Natural killer cell (primary cell): ENCODE measurements at regions not wholly inside any gene's neighbourhood (a gene's known extent, or its start where the extent isn't known, plus 50 kb on each side); places are given as distances from the start of the nearest gene placed in this dataset.

Experiments
- ATAC-seq, 3 donors: fragments of 150-1000 bp in 2 of 3; fragments of 200-7000 bp in 1 of 3; cut with Tn5 transposase; 1 replicate in 1 of 3; 2 replicates in 2 of 3; pipeline ENCODE4 v1.10.0; 2021; ENCODE audit warnings: mild to moderate bottlenecking in 2 of 3, moderate library complexity in 2 of 3
- DNase-seq, 2 donors: peaks; one replicate each; pipeline versions ENCODE4 v3.0.0 to v3.0.0-alpha.2; 2013 to 2021; ENCODE audit warnings: mixed read lengths in 1 of 2
- H3K27ac ChIP-seq: one replicate; pipeline ENCODE4 v1.5.1; 2013; ENCODE audit warnings: mild to moderate bottlenecking, low read length
- H3K27me3 ChIP-seq: one replicate; pipeline ENCODE4 v1.6.1; 2013; ENCODE audit warnings: low read length; ENCODE audit not compliant: control insufficient read depth, insufficient read depth
- H3K36me3 ChIP-seq: one replicate; pipeline ENCODE4 v1.6.1; 2013; ENCODE audit warnings: low read length; ENCODE audit not compliant: control insufficient read depth, insufficient read depth
- H3K4me1 ChIP-seq: one replicate; pipeline ENCODE4 v1.6.1; 2013; ENCODE audit warnings: low read length; ENCODE audit not compliant: control insufficient read depth, insufficient read depth
- H3K4me3 ChIP-seq: one replicate; pipeline ENCODE4 v1.5.1; 2013; ENCODE audit warnings: low read length
- H3K9me3 ChIP-seq: one replicate; pipeline ENCODE4 v1.6.1; 2013; ENCODE audit warnings: low read length; ENCODE audit not compliant: control insufficient read depth, insufficient read depth
- H3K27ac Mint-ChIP-seq, 2 donors: one replicate each; pipeline ENCODE4 v1.8.0; 2022; ENCODE audit warnings: mild to moderate bottlenecking in 2 of 2, mixed read lengths in 2 of 2, moderate library complexity in 1 of 2
- H3K27me3 Mint-ChIP-seq, 2 donors: one replicate each; pipeline ENCODE4 v1.8.0; 2022; ENCODE audit warnings: low read depth in 2 of 2, mixed read lengths in 2 of 2
- H3K36me3 Mint-ChIP-seq: one replicate; pipeline ENCODE4 v1.8.0; 2022; ENCODE audit warnings: mixed read lengths
- H3K4me1 Mint-ChIP-seq, 2 donors: one replicate each; pipeline ENCODE4 v1.8.0; 2022; ENCODE audit warnings: mixed read lengths in 2 of 2
- H3K4me3 Mint-ChIP-seq: one replicate; pipeline ENCODE4 v1.8.0; 2022; ENCODE audit warnings: mild to moderate bottlenecking, moderate library complexity, mixed read lengths
- H3K9me3 Mint-ChIP-seq, 2 donors: one replicate each; pipeline ENCODE4 v1.8.0; 2022; ENCODE audit warnings: mixed read lengths in 2 of 2
- WGBS: methylation state at CpG from one replicate; pipeline ENCODE4 v1.1.7; 2013; ENCODE audit warnings: missing lambda C conversion rate; ENCODE audit not compliant: insufficient coverage; 5-methylcytosine and 5-hydroxymethylcytosine counted together
- intact Hi-C: fragments of 100-400 bp; cut with micrococcal nuclease; formaldehyde crosslinking; loops from one replicate; pipeline ENCODE4 v1.14.2; 2022
- TF ChIP-seq, protein P1 (sequence below): fragments of 200-600 bp; IDR thresholded peaks from one replicate; pipeline ENCODE4 v1.8.0; 2022; ENCODE audit warnings: antibody characterized with exemption

- DNase-seq (no peak), ATAC-seq (no peak)
- no peak overlapping the region for H3K27ac ChIP-seq
- Mint-ChIP-seq H3K4me3 (no peak overlapping the region), H3K9me3 (peaks cover 0 to 5% of the 10 kb centered on the region in 2 donors), H3K27ac (no peak overlapping the region), H3K27me3 (no peaks in the 10 kb centered on the region), H3K4me1 (no peaks in the 10 kb centered on the region), H3K36me3 (no peaks in the 10 kb centered on the region)
- TF ChIP-seq, protein P1, sequence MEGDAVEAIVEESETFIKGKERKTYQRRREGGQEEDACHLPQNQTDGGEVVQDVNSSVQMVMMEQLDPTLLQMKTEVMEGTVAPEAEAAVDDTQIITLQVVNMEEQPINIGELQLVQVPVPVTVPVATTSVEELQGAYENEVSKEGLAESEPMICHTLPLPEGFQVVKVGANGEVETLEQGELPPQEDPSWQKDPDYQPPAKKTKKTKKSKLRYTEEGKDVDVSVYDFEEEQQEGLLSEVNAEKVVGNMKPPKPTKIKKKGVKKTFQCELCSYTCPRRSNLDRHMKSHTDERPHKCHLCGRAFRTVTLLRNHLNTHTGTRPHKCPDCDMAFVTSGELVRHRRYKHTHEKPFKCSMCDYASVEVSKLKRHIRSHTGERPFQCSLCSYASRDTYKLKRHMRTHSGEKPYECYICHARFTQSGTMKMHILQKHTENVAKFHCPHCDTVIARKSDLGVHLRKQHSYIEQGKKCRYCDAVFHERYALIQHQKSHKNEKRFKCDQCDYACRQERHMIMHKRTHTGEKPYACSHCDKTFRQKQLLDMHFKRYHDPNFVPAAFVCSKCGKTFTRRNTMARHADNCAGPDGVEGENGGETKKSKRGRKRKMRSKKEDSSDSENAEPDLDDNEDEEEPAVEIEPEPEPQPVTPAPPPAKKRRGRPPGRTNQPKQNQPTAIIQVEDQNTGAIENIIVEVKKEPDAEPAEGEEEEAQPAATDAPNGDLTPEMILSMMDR: no peak
- H3K9me3 ChIP-seq: peaks cover 2% of the 10 kb centered on the region
- intact Hi-C loops: no loop called here
- no peaks in the 10 kb centered on the region for H3K27me3 ChIP-seq
- no peak overlapping the region for H3K4me3 ChIP-seq
- H3K4me1 ChIP-seq: no peaks in the 10 kb centered on the region
- WGBS: 84% methylated on average over 3 of the region's 3 CpGs
- H3K36me3 ChIP-seq: no peaks in the 10 kb centered on the region
Measured at GRCh38 chr3:135756106-135756668, 209.3 kb upstream of the PPP2R3A start.

- intact Hi-C loops: no loop called here
- ATAC-seq: no peak
Measured at GRCh38 chr3:135757421-135757820, 208.1 kb upstream of the PPP2R3A start.

DNA sequence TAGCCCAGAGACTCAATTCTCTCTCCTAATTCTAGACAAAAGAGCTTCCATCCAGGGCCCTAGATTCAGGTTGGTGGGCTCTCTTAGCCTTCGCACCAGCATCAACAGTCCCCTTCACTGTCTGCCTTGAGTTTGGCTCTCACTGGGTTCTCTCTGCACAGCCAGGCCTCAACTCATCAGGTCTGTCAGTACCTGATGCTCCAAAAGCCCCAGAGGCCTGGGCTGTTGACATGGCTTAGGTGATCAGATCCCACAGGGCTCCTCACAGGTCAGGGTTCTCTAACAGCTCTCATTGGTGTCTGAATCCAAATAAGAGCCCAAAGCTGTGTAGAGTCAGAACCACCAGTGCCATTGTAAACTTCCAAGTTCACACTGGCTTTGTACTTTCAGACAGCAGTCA lies 206.6 kb upstream of the PPP2R3A start:
- H3K27me3 ChIP-seq: no peaks in the 10 kb centered on the region

More at GRCh38 chr3:135757421-135757820, 208.1 kb upstream of the PPP2R3A start:
- 89% methylated on average over 4 of the region's 4 CpGs for whole genome bisulfite sequencing
- no peak for DNase-seq
- Histone ChIP-seq H3K4me3 (no peak overlapping the region), H3K36me3 (no peaks in the 10 kb centered on the region), H3K27ac (no peak overlapping the region), H3K4me1 (no peaks in the 10 kb centered on the region), H3K27me3 (no peaks in the 10 kb centered on the region), H3K9me3 (peaks cover 2% of the 10 kb centered on the region)
- TF ChIP-seq, protein P1: no peak
- Mint-ChIP-seq H3K9me3 (peaks cover 0 to 7% of the 10 kb centered on the region in 2 donors), H3K4me3 (no peak overlapping the region), H3K36me3 (no peaks in the 10 kb centered on the region), H3K27ac (no peak overlapping the region), H3K4me1 (no peaks in the 10 kb centered on the region), H3K27me3 (no peaks in the 10 kb centered on the region)

More for the DNA sequence above, 206.6 kb upstream of the PPP2R3A start:
- 96% methylated on average over 1 of the region's 1 CpG for WGBS
- no peaks in the 10 kb centered on the region for H3K27me3 Mint-ChIP-seq
- DNase-seq (no peak), ATAC-seq (no peak)
- H3K36me3 Mint-ChIP-seq: no peaks in the 10 kb centered on the region
- no peak overlapping the region for H3K27ac ChIP-seq
- intact Hi-C loops: no loop called here
- TF ChIP-seq, protein P1: no peak
- H3K4me3 Mint-ChIP-seq: no peak overlapping the region
- no peaks in the 10 kb centered on the region for H3K4me1 ChIP-seq
- H3K4me3 ChIP-seq: no peak overlapping the region
- H3K4me1 Mint-ChIP-seq: no peaks in the 10 kb centered on the region
- no peaks in the 10 kb centered on the region for H3K36me3 ChIP-seq
- peaks cover 2% of the 10 kb centered on the region for H3K9me3 ChIP-seq
- peaks cover 0 to 7% of the 10 kb centered on the region in 2 donors for H3K9me3 Mint-ChIP-seq
- no peak overlapping the region for H3K27ac Mint-ChIP-seq
